ENCODE measurements at regions not wholly inside any gene's neighbourhood (a gene's known extent, or its start where the extent isn't known, plus 50 kb on each side); places are given as distances from the start of the nearest gene placed in this dataset.

DNA sequence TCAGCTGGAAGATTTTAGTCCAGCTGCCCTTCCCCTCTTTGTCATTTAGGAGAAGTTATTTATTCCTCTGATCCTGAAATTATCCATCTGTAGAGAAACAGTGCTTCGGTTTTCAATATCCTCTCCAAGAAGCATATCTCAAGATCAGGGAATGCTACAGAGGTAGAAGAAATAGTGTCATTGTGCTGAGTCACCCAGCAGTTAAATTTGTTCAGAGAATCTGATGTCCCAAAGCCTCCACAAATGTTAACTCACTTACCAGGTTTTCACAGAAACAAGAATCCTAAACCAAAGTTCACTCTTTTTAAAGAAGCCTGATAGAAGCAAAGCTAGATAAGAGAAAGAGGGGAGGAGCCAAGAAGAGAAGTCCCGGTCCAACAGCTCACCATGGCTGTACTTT, 480.7 kb upstream of the GYPC start:
- DNase-seq = no peak
- Mint-ChIP-seq H3K27me3 (ENCODE audit: insufficient read depth) (no peaks in the 10 kb centered on the region; the same call in 1 of the 2 replicates), H3K9me3 (peaks cover 7% of the 10 kb centered on the region), H3K27ac (no peak overlapping the region), H3K4me1 (ENCODE audit: low read depth) (no peaks in the 10 kb centered on the region), H3K36me3 (ENCODE audit: low read depth) (no peaks in the 10 kb centered on the region), H3K4me3 (no peak overlapping the region)
- TF ChIP-seq, protein P1, sequence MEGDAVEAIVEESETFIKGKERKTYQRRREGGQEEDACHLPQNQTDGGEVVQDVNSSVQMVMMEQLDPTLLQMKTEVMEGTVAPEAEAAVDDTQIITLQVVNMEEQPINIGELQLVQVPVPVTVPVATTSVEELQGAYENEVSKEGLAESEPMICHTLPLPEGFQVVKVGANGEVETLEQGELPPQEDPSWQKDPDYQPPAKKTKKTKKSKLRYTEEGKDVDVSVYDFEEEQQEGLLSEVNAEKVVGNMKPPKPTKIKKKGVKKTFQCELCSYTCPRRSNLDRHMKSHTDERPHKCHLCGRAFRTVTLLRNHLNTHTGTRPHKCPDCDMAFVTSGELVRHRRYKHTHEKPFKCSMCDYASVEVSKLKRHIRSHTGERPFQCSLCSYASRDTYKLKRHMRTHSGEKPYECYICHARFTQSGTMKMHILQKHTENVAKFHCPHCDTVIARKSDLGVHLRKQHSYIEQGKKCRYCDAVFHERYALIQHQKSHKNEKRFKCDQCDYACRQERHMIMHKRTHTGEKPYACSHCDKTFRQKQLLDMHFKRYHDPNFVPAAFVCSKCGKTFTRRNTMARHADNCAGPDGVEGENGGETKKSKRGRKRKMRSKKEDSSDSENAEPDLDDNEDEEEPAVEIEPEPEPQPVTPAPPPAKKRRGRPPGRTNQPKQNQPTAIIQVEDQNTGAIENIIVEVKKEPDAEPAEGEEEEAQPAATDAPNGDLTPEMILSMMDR (IDR thresholded peaks at IDR 0.05) = no peak

DNA sequence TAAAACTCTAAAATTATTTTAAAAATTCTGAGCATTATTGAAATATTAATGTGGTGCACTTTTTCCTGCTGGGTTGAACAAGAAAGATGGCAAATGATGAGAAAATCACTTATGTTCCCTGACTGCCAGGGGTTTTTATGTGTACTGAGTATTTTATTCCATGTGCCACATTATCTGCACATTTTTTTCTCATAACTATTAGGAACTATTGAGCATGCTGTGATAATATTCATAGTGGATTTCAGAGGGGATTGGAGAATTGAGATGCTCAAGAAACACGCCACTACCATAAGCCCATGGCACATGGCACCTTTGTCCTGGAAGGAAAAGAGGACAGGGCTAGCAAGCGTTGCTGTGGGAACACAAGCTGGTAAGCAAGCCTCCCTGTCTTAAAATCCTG, 478.5 kb upstream of the GYPC start:
- H3K27ac Mint-ChIP-seq = no peak overlapping the region

DNA sequence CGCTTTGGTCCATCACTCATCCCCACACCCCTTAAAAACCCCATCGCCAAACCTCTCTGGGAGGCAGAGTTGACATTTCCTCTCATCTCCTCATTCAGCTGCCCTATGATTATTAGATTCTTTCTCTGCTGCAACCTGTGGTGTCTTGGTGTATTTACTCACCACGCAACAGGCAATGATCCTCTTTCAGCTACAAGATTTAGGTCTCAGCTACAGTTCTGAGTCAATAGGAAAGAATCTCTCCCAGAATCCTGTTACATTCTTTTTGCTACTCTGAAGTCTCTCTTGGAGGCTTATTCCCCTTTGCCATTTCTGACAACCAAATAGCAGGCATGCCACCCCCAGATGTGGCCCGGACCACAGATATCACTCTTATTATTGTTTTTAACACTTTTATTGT, 468.3 kb upstream of the GYPC start:
- no peak for DNase-seq

More for the DNA sequence above, 478.5 kb upstream of the GYPC start:
- no peaks in the 10 kb centered on the region for H3K4me1 Mint-ChIP-seq (ENCODE audit: low read depth)
- no peak overlapping the region for H3K4me3 Mint-ChIP-seq
- TF ChIP-seq, protein P1 (IDR thresholded peaks at IDR 0.05) = no peak
- no peaks in the 10 kb centered on the region for H3K9me3 Mint-ChIP-seq
- H3K36me3 Mint-ChIP-seq (ENCODE audit: low read depth) = no peaks in the 10 kb centered on the region
- DNase-seq = no peak
- no peaks in the 10 kb centered on the region; the same call in 1 of the 2 replicates for H3K27me3 Mint-ChIP-seq (ENCODE audit: insufficient read depth)

DNA sequence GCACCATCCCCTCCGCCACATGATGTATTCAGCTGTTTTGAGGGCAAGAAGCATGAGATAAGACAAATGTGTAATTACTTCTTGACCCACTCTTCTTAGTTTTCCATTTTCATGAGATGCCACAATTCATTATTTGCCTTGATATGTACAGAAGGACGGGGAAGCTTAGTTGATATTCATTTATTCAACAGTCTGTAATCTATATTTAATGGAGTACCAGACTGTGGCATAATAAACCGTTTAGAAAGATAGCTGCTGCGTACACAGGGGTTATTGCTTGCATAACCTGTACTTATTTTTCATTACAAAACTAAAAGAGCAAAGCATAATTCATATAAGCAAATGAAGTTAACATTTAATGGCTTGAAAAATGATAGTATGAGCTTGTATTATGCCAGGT, 466.4 kb upstream of the GYPC start:
- H3K4me3 Mint-ChIP-seq = no peak overlapping the region
- H3K27me3 Mint-ChIP-seq (ENCODE audit: insufficient read depth) = no peaks in the 10 kb centered on the region
- H3K4me1 Mint-ChIP-seq (ENCODE audit: low read depth) = no peaks in the 10 kb centered on the region
- no peak overlapping the region for H3K27ac Mint-ChIP-seq
- TF ChIP-seq, protein P1 (IDR thresholded peaks at IDR 0.05) = no peak
- H3K9me3 Mint-ChIP-seq = peaks cover 33% of the 10 kb centered on the region
- DNase-seq = no peak
- no peaks in the 10 kb centered on the region for H3K36me3 Mint-ChIP-seq (ENCODE audit: low read depth)

More for the DNA sequence above, 468.3 kb upstream of the GYPC start:
- Mint-ChIP-seq H3K9me3 (peaks cover 27% of the 10 kb centered on the region), H3K4me1 (ENCODE audit: low read depth) (no peaks in the 10 kb centered on the region), H3K27me3 (ENCODE audit: insufficient read depth) (no peaks in the 10 kb centered on the region), H3K4me3 (no peak overlapping the region), H3K27ac (no peak overlapping the region), H3K36me3 (ENCODE audit: low read depth) (no peaks in the 10 kb centered on the region)
- TF ChIP-seq, protein P1 (IDR thresholded peaks at IDR 0.05) = no peak

DNA sequence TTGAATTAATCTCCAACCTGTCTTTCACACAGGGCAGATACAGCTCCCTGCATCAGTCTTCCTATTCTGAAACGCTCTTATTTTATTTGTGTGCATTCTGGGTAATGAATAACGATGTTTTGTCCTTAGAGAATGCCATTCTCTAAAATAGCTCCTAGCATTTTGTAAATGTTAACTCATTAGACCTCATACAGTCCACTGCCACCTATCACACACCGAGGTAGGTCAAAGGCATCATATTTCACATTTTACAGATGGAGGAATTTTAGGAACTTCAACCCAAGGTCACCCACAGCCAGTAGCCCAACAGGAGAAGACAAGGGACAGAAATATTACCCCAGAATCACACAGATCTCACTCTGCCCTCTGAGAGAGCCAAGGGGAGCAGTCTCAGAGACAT, 455.4 kb upstream of the GYPC start:
- H3K4me1 Mint-ChIP-seq (ENCODE audit: low read depth) = no peaks in the 10 kb centered on the region
- H3K4me3 Mint-ChIP-seq = no peak overlapping the region
- H3K27ac Mint-ChIP-seq = no peak overlapping the region
- no peaks in the 10 kb centered on the region for H3K27me3 Mint-ChIP-seq (ENCODE audit: insufficient read depth)
- peaks cover 30% of the 10 kb centered on the region for H3K9me3 Mint-ChIP-seq
- TF ChIP-seq, protein P1 (IDR thresholded peaks at IDR 0.05) = no peak
- no peak for DNase-seq
- peaks cover 4% of the 10 kb centered on the region; the same call in 1 of the 2 replicates for H3K36me3 Mint-ChIP-seq (ENCODE audit: low read depth)

DNA sequence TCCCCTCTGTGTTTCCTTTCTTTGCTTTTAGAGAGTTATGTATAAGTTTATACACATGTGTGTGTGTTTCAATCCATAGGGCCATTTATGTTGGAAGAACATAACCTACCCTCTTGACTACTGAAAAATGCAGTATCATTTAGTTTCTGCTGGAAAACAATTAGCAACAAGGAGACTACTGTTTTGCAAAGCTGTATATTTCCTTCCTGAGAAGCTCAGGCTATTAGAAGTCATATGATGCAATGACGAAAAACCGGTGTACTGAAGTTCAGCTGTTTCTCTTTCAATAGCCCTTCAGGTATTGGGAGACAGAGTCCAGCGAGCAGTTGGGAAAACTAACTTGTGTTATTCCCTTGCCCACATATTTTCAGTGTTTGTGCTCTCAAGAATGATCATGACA, 447.7 kb upstream of the GYPC start:
- no peaks in the 10 kb centered on the region for H3K4me1 Mint-ChIP-seq (ENCODE audit: low read depth)
- H3K9me3 Mint-ChIP-seq = peaks cover 40% of the 10 kb centered on the region
- no peaks in the 10 kb centered on the region for H3K27me3 Mint-ChIP-seq (ENCODE audit: insufficient read depth)
- DNase-seq = no peak
- H3K4me3 Mint-ChIP-seq = no peak overlapping the region
- no peaks in the 10 kb centered on the region for H3K36me3 Mint-ChIP-seq (ENCODE audit: low read depth)
- no peak overlapping the region for H3K27ac Mint-ChIP-seq
- TF ChIP-seq, protein P1 (IDR thresholded peaks at IDR 0.05) = no peak
